RWPE2 (cell line): ENCODE measurements at regions not wholly inside any gene's neighbourhood (a gene's known extent, or its start where the extent isn't known, plus 50 kb on each side); places are given as distances from the start of the nearest gene placed in this dataset.

Source experiments
- ATAC-seq: fragments of 200-7000 bp; cut with Tn5 transposase; 3 replicates; pipeline ENCODE4 v1.9.1; 2021; ENCODE audit warnings: low read depth
- DNase-seq: peaks from one replicate; pipeline ENCODE4 v3.0.0-alpha.2; 2020; ENCODE audit warnings: low spot score
- H3K27ac ChIP-seq: fragments of 450-650 bp; 2 replicates; pipeline ENCODE4 v1.5.1; 2017; ENCODE audit warnings: mild to moderate bottlenecking; ENCODE audit not compliant: poor library complexity, severe bottlenecking
- H3K27me3 ChIP-seq: fragments of 250-450 bp; sonication (Bioruptor Pico); 2 replicates; pipeline ENCODE4 v1.5.1; 2021; ENCODE audit warnings: mild to moderate bottlenecking, moderate library complexity; ENCODE audit not compliant: insufficient read depth, poor library complexity, severe bottlenecking
- H3K36me3 ChIP-seq: fragments of 250-450 bp; sonication (Bioruptor Pico); 2 replicates; pipeline ENCODE4 v1.5.1; 2020; ENCODE audit warnings: low read depth, mild to moderate bottlenecking, moderate library complexity
- H3K4me1 ChIP-seq: fragments of 250-450 bp; sonication (Bioruptor Pico); 2 replicates; pipeline ENCODE4 v1.5.1; 2021; ENCODE audit warnings: mild to moderate bottlenecking, moderate library complexity; ENCODE audit not compliant: insufficient read depth, poor library complexity, severe bottlenecking
- H3K4me3 ChIP-seq: fragments of 250-450 bp; sonication (Bioruptor Pico); 2 replicates; pipeline ENCODE4 v1.5.1; 2021; ENCODE audit warnings: mild to moderate bottlenecking, moderate library complexity; ENCODE audit not compliant: severe bottlenecking
- H3K9me3 ChIP-seq: fragments of 250-450 bp; sonication (Bioruptor Pico); 2 replicates; pipeline ENCODE4 v1.5.1; 2021; ENCODE audit warnings: mild to moderate bottlenecking, moderate library complexity; ENCODE audit not compliant: severe bottlenecking
- TF ChIP-seq, protein P1 (sequence below): fragments of 450-650 bp; IDR thresholded peaks from one replicate; pipeline ENCODE4 v1.5.1; 2017; ENCODE audit warnings: mild to moderate bottlenecking, moderate library complexity; ENCODE audit not compliant: poor library complexity, severe bottlenecking

DNA sequence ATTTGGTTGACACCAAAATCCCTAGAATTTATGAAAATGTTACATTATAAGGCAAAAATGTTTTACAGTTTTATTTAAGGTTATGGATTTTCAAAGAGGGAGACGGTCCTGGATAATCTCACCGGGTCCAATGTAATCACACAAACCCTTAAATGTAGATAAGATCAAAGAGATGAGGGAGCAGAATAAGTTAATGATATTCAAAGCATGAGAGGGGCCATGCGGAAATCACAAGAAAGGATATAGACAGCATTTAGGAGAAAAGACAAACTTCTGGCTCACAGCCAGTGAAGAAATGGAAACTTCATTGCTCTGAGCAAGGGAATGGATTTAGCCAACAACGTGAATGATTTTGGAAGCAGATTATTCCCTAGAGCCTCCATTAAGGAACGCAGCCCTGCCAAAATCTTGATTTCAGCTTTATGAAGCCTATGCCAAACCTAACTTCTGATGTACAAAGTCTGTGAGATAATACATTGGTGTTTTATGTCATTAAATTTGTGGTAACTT is 684.4 kb upstream of the GNPDA2 start:
- Histone ChIP-seq H3K4me3 (no peak overlapping the region), H3K4me1 (no peaks in the 10 kb centered on the region), H3K27me3 (no peaks in the 10 kb centered on the region), H3K27ac (no peak overlapping the region), H3K36me3 (no peaks in the 10 kb centered on the region), H3K9me3 (no peaks in the 10 kb centered on the region)
- DNase-seq: no peak
- TF ChIP-seq, protein P1, sequence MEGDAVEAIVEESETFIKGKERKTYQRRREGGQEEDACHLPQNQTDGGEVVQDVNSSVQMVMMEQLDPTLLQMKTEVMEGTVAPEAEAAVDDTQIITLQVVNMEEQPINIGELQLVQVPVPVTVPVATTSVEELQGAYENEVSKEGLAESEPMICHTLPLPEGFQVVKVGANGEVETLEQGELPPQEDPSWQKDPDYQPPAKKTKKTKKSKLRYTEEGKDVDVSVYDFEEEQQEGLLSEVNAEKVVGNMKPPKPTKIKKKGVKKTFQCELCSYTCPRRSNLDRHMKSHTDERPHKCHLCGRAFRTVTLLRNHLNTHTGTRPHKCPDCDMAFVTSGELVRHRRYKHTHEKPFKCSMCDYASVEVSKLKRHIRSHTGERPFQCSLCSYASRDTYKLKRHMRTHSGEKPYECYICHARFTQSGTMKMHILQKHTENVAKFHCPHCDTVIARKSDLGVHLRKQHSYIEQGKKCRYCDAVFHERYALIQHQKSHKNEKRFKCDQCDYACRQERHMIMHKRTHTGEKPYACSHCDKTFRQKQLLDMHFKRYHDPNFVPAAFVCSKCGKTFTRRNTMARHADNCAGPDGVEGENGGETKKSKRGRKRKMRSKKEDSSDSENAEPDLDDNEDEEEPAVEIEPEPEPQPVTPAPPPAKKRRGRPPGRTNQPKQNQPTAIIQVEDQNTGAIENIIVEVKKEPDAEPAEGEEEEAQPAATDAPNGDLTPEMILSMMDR: no peak
- ATAC-seq: no peak

DNA sequence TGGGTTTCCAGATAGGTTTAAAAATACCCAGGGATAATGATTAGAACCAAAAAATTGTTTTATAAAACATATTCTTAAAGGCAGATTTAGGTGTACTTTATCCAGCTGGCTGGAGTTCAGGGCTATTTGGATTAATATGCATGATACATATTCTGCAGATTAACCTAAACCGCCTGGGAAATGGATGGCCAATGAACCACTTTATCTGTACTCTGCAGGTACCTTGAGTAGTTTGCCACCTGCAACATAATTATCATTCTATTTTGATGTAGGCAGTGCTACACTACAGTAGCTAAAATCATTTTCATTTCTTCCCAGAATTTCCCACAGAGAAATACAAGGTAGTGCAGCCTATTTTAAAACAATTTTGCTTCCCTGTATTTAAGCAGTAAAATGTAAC is 683.2 kb upstream of the GNPDA2 start:
- DNase-seq (no peak), ATAC-seq (no peak)
- Histone ChIP-seq H3K9me3 (no peaks in the 10 kb centered on the region), H3K36me3 (no peaks in the 10 kb centered on the region), H3K4me1 (no peaks in the 10 kb centered on the region), H3K4me3 (no peak overlapping the region), H3K27ac (no peak overlapping the region), H3K27me3 (no peaks in the 10 kb centered on the region)
- TF ChIP-seq, protein P1: no peak

DNA sequence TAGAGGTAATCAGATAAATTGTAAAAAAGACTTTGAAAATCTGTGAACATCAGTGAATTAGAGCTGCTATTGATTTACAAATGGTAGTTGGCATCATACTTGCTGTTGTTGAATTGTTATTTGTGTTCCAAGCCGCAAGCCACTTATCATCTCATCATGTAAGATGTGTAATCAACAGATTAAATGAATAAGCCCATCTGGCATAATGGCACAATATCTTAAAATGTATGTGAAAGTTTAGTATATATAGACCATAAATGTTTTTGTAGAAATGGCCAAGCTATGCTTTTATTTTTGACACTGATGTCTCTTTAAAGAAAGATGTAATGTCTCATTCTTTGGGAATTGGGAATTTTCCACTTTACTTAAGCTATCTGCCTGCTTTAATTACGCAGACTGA is 682.6 kb upstream of the GNPDA2 start:
- no peaks in the 10 kb centered on the region for H3K36me3 ChIP-seq
- TF ChIP-seq, protein P1: no peak
- H3K27ac ChIP-seq: no peak overlapping the region
- no peaks in the 10 kb centered on the region for H3K9me3 ChIP-seq
- H3K4me1 ChIP-seq: no peaks in the 10 kb centered on the region
- no peaks in the 10 kb centered on the region for H3K27me3 ChIP-seq
- no peak overlapping the region for H3K4me3 ChIP-seq
- ATAC-seq (no peak), DNase-seq (no peak)

DNA sequence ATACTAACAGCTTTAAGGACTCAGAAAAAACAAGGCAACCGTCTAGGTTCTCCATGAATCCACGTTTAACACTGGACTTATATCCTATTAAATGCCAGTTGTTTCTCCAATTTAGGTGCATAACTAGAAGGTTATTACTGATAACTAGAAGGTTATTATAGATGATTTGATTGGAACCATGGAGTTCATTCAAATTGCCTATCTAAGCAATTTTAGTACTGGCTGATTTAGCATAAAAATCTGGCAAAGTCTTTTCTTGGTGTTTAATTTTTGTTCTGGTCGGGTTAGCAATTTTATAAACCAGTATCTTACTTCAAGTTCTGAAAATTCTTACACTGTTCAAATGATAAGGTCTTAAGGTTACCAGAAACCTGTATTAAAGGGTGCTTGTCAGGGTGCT is 672.8 kb upstream of the GNPDA2 start:
- DNase-seq (no peak), ATAC-seq (no peak)
- Histone ChIP-seq H3K4me1 (no peaks in the 10 kb centered on the region), H3K4me3 (no peak overlapping the region), H3K27me3 (no peaks in the 10 kb centered on the region), H3K27ac (no peak overlapping the region), H3K36me3 (no peaks in the 10 kb centered on the region), H3K9me3 (no peaks in the 10 kb centered on the region)
- TF ChIP-seq, protein P1: no peak

DNA sequence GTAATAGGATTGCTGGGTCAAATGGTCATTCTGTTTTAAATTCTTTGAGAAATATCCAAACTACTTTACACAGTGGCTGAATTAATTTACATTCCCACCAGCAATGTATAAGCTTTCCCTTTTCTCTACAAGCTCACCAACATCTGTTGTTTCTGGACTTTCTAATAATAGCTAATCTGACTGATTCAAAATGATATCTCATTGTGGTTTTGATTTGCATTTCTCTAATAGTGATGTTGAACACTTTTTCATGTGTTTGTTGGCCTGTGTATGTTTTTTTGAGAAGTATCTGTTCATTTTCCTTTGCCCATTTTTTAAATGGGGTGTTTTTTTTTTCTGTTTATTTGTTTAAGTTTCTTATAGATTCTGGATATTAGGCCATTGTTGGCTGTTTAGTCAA is 659.0 kb upstream of the GNPDA2 start:
- Histone ChIP-seq H3K4me3 (no peak overlapping the region), H3K27ac (no peak overlapping the region)
- TF ChIP-seq, protein P1: no peak

More for the DNA sequence above, 659.0 kb upstream of the GNPDA2 start:
- no peaks in the 10 kb centered on the region for H3K27me3 ChIP-seq
- H3K36me3 ChIP-seq: no peaks in the 10 kb centered on the region
- peaks cover 1% of the 10 kb centered on the region for H3K9me3 ChIP-seq
- DNase-seq: no peak
- no peaks in the 10 kb centered on the region for H3K4me1 ChIP-seq
- ATAC-seq: no peak
